ENCODE measurements at regions not wholly inside any gene's neighbourhood (a gene's known extent, or its start where the extent isn't known, plus 50 kb on each side); places are given as distances from the start of the nearest gene placed in this dataset.
"Not testable (repeated sequence)": the region's sequence is repeated elsewhere in the genome, so short reads cannot be mapped to it uniquely, and the experiment has no call there.

GRCh38 chr10:61818251-61818650, 83.2 kb upstream of the ARID5B start:
- DNase-seq = not testable (repeated sequence)

GRCh38 chr10:61819208-61819607, 82.3 kb upstream of the ARID5B start:
- no peak for DNase-seq

- no peak for DNase-seq
Measured at GRCh38 chr10:61821153-61821552, 80.3 kb upstream of the ARID5B start.

- DNase-seq = no peak
Measured at GRCh38 chr10:61821693-61822092, 79.8 kb upstream of the ARID5B start.

- DNase-seq = no peak
Measured at GRCh38 chr10:61822096-61822495, 79.4 kb upstream of the ARID5B start.

GRCh38 chr10:61822781-61823230, 78.7 kb upstream of the ARID5B start:
- DNase-seq = no peak

- DNase-seq = no peak
Measured at GRCh38 chr10:61825001-61825400, 76.5 kb upstream of the ARID5B start.

- DNase-seq = no peak
Measured at GRCh38 chr10:61825628-61826027, 75.9 kb upstream of the ARID5B start.

GRCh38 chr10:61828034-61828433, 73.5 kb upstream of the ARID5B start:
- no peak for DNase-seq

GRCh38 chr10:61828788-61829187, 72.7 kb upstream of the ARID5B start:
- no peak for DNase-seq

- DNase-seq = no peak
Measured at GRCh38 chr10:61830072-61830845, 71.2 kb upstream of the ARID5B start.

GRCh38 chr10:61830846-61831273, 70.6 kb upstream of the ARID5B start:
- DNase-seq = no peak

- DNase-seq = no peak
Measured at GRCh38 chr10:61832866-61833481, 68.5 kb upstream of the ARID5B start.

- no peak for DNase-seq
Measured at GRCh38 chr10:61834519-61834918, 67.0 kb upstream of the ARID5B start.

- peak; percentile 40 for DNase-seq
Measured at GRCh38 chr10:61835069-61835945, 66.2 kb upstream of the ARID5B start.

- no peak for DNase-seq
Measured at GRCh38 chr10:61835946-61836887, 65.3 kb upstream of the ARID5B start.

- no peak for DNase-seq
Measured at GRCh38 chr10:61836888-61837754, 64.4 kb upstream of the ARID5B start.

GRCh38 chr10:61837755-61838171, 63.7 kb upstream of the ARID5B start:
- DNase-seq = peak; percentile 12

GRCh38 chr10:61839916-61840315, 61.6 kb upstream of the ARID5B start:
- DNase-seq = no peak

GRCh38 chr10:61840403-61840802, 61.1 kb upstream of the ARID5B start:
- DNase-seq = no peak

- DNase-seq = no peak
Measured at GRCh38 chr10:61841338-61841875, 60.1 kb upstream of the ARID5B start.

All from NCI-H2227 treated with DMSO at 0.1 percent for 48 hours (cell line).